Esophagus muscularis mucosa (tissue), 4 donors: ENCODE measurements at regions not wholly inside any gene's neighbourhood (a gene's known extent, or its start where the extent isn't known, plus 50 kb on each side); places are given as distances from the start of the nearest gene placed in this dataset.

ENCODE experiments used
- DNase-seq: peaks from one replicate; pipeline ENCODE4 v3.0.0-alpha.2; 2017; ENCODE audit errors: extremely low spot score
- H3K27ac ChIP-seq, 4 donors: fragments of 200-600 bp; sonication (generic); replicated peaks in 1 of 4; 1 replicate in 3 of 4; 2 replicates in 1 of 4; pipeline ENCODE4 v1.5.1; 2016 to 2019; ENCODE audit warnings: mild to moderate bottlenecking in 1 of 4
- H3K27me3 ChIP-seq, 4 donors: fragments of 200-600 bp; sonication (generic); one replicate each; pipeline versions ENCODE4 v1.5.1 to v1.6.0; 2016 to 2019
- H3K36me3 ChIP-seq, 4 donors: fragments of 200-600 bp; sonication (generic); one replicate each; pipeline ENCODE4 v1.5.1; 2016 to 2019
- H3K4me1 ChIP-seq, 4 donors: fragments of 200-600 bp; sonication (generic); one replicate each; pipeline ENCODE4 v1.5.1; 2016 to 2019
- H3K4me3 ChIP-seq, 4 donors: fragments of 200-600 bp; sonication (generic); 1 replicate in 2 of 4; 2 replicates in 2 of 4; pipeline ENCODE4 v1.5.1; 2016 to 2019; ENCODE audit warnings: mild to moderate bottlenecking in 4 of 4, moderate library complexity in 1 of 4
- H3K9me3 ChIP-seq, 4 donors: fragments of 200-600 bp; sonication (generic); 1 replicate in 3 of 4; 2 replicates in 1 of 4; pipeline ENCODE4 v1.5.1; 2016 to 2019
- EP300 ChIP-seq: sonication (generic); formaldehyde crosslinking; IDR thresholded peaks from one replicate; pipeline ENCODE4 v1.6.1; 2017; ENCODE audit warnings: antibody characterized with exemption
- POLR2A ChIP-seq: fragments of 450-650 bp; IDR thresholded peaks from one replicate; pipeline ENCODE4 v1.6.1; 2017; ENCODE audit warnings: antibody characterized with exemption, moderate library complexity, mild to moderate bottlenecking, low read depth
- POLR2AphosphoS5 ChIP-seq, 2 donors: sonication (generic); formaldehyde crosslinking; IDR thresholded peaks; one replicate each; pipeline ENCODE4 v1.6.1; 2017; ENCODE audit warnings: antibody characterized with exemption in 2 of 2
- WGBS: methylation state at CpG from one replicate; pipeline ENCODE4 v1.1.5; 2018; 5-methylcytosine and 5-hydroxymethylcytosine counted together
- intact Hi-C: fragments of 100-400 bp; cut with DNase I; formaldehyde crosslinking; loops from one replicate; pipeline ENCODE4 v1.15.1; 2023
- TF ChIP-seq, protein P1 (sequence below), 3 experiments: fragments of 200-600 bp in 2 of 3; fragments of 450-650 bp in 1 of 3; sonication (generic) in 2 of 3; IDR thresholded peaks; one replicate each; pipeline ENCODE4 v1.5.1; 2017 to 2019; ENCODE audit warnings: antibody characterized with exemption in 3 of 3, mild to moderate bottlenecking in 2 of 3, moderate library complexity in 1 of 3

GRCh38 chr7:127530148-127530547 is 55.2 kb downstream of the GCC1 start:
- Histone ChIP-seq H3K27me3 (peaks cover 0 to 15% (median 0%) of the 10 kb centered on the region in 4 donors), H3K9me3 (peaks cover 0 to 6% (median 0%) of the 10 kb centered on the region in 4 donors), H3K27ac (no peak overlapping the region), H3K36me3 (no peaks in the 10 kb centered on the region), H3K4me3 (no peak overlapping the region), H3K4me1 (no peaks in the 10 kb centered on the region)
- WGBS, result 68% methylated on average over 1 of the region's 1 CpG
- intact Hi-C loops, result no loop called here
- DNase-seq, result no peak
- TF ChIP-seq POLR2A, result no peak
- TF ChIP-seq, protein P1, sequence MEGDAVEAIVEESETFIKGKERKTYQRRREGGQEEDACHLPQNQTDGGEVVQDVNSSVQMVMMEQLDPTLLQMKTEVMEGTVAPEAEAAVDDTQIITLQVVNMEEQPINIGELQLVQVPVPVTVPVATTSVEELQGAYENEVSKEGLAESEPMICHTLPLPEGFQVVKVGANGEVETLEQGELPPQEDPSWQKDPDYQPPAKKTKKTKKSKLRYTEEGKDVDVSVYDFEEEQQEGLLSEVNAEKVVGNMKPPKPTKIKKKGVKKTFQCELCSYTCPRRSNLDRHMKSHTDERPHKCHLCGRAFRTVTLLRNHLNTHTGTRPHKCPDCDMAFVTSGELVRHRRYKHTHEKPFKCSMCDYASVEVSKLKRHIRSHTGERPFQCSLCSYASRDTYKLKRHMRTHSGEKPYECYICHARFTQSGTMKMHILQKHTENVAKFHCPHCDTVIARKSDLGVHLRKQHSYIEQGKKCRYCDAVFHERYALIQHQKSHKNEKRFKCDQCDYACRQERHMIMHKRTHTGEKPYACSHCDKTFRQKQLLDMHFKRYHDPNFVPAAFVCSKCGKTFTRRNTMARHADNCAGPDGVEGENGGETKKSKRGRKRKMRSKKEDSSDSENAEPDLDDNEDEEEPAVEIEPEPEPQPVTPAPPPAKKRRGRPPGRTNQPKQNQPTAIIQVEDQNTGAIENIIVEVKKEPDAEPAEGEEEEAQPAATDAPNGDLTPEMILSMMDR (IDR thresholded peaks at IDR 0.05), result no peak
- TF ChIP-seq EP300, result no peak
- TF ChIP-seq POLR2AphosphoS5 (IDR thresholded peaks at IDR 0.05), result no peak

GRCh38 chr7:127527561-127527960 is 57.8 kb downstream of the GCC1 start:
- DNase-seq, result peak; percentile 19
- Histone ChIP-seq H3K27me3 (no peaks in the 10 kb centered on the region), H3K4me3 (no peak overlapping the region), H3K27ac (no peak overlapping the region), H3K36me3 (no peaks in the 10 kb centered on the region), H3K4me1 (no peaks in the 10 kb centered on the region), H3K9me3 (peaks cover 0 to 6% (median 0%) of the 10 kb centered on the region in 4 donors)
- 53% methylated on average over 4 of the region's 4 CpGs for WGBS
- no peak for TF ChIP-seq POLR2AphosphoS5 (IDR thresholded peaks at IDR 0.05)
- TF ChIP-seq, protein P1 (IDR thresholded peaks at IDR 0.05), result no peak
- intact Hi-C loops, result no loop called here

DNA sequence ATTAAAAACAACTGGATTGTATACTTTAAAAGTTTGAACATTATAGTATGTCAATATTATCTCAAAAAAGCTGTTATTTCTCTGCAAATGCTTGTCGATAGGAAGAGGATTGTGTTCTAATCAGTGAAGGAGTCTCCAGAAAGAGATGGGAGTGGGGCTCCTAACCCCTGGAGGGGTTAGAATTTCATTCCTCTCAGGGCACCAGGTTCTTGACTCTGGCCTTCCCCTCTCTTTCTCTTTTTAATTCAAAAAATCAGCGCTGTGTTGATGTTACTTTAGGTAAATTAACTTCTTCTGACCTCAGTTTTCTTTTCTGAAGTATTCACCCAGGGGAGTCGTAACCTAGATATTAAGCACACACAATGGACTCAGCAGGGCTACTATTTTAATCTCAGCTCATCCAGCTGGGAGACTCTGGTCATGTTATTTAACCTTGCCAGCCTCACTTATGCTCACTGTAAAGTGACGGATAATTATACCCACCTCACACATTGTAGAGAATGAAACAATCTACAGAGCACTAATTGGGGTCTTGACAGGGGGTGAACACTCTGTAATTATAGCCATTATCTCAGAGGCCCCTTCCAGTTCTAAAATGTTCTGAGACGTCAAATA is 59.4 kb downstream of the GCC1 start:
- Histone ChIP-seq H3K27me3 (no peaks in the 10 kb centered on the region), H3K27ac (no peak overlapping the region), H3K36me3 (no peaks in the 10 kb centered on the region), H3K9me3 (peaks cover 0 to 6% (median 0%) of the 10 kb centered on the region in 4 donors), H3K4me3 (no peak overlapping the region), H3K4me1 (no peaks in the 10 kb centered on the region)
- TF ChIP-seq POLR2A (no peak), POLR2AphosphoS5 (IDR thresholded peaks at IDR 0.05) (no peak), EP300 (no peak)
- TF ChIP-seq, protein P1 (IDR thresholded peaks at IDR 0.05), result no peak
- DNase-seq, result no peak
- WGBS, result 66% methylated on average over 5 of the region's 5 CpGs
- intact Hi-C loops, result no loop called here

GRCh38 chr7:127516320-127516719 is 69.1 kb downstream of the GCC1 start:
- Histone ChIP-seq H3K4me3 (no peak overlapping the region), H3K4me1 (no peaks in the 10 kb centered on the region), H3K27ac (no peak overlapping the region), H3K36me3 (no peaks in the 10 kb centered on the region), H3K27me3 (no peaks in the 10 kb centered on the region), H3K9me3 (no peaks in the 10 kb centered on the region)
- intact Hi-C loops, result no loop called here
- no peak for TF ChIP-seq EP300
- TF ChIP-seq POLR2A, result no peak
- TF ChIP-seq, protein P1 (IDR thresholded peaks at IDR 0.05), result no peak
- TF ChIP-seq POLR2AphosphoS5 (IDR thresholded peaks at IDR 0.05), result no peak
- 74% methylated on average over 2 of the region's 2 CpGs for WGBS
- DNase-seq, result no peak

GRCh38 chr7:127514499-127514898 is 70.9 kb downstream of the GCC1 start:
- intact Hi-C loops, result no loop called here
- DNase-seq, result no peak
- Histone ChIP-seq H3K27me3 (no peaks in the 10 kb centered on the region), H3K4me1 (no peaks in the 10 kb centered on the region), H3K27ac (no peak overlapping the region), H3K4me3 (no peak overlapping the region), H3K9me3 (no peaks in the 10 kb centered on the region), H3K36me3 (no peaks in the 10 kb centered on the region)
- TF ChIP-seq EP300 (no peak), POLR2AphosphoS5 (IDR thresholded peaks at IDR 0.05) (no peak)
- TF ChIP-seq, protein P1 (IDR thresholded peaks at IDR 0.05), result peak in 2 of 3 experiments; percentile 15 to 35
